GM12878 (cell line): ENCODE measurements at regions not wholly inside any gene's neighbourhood (a gene's known extent, or its start where the extent isn't known, plus 50 kb on each side); places are given as distances from the start of the nearest gene placed in this dataset.

ENCODE experiments used
- ATF2 ChIP-seq: IDR thresholded peaks from 2 replicates; pipeline ENCODE4 v1.6.1; 2012; ENCODE audit warnings: low read length, inconsistent platforms
- EZH2 ChIP-seq: IDR thresholded peaks from 2 replicates; pipeline ENCODE4 v1.6.1; 2012; ENCODE audit warnings: low read depth, mild to moderate bottlenecking, control low read depth, inconsistent platforms, low read length, borderline replicate concordance; ENCODE audit not compliant: control insufficient read depth
- MEF2B ChIP-seq: fragments of 450-650 bp; IDR thresholded peaks from 2 replicates; pipeline ENCODE4 v1.6.1; 2018; ENCODE audit warnings: mild to moderate bottlenecking, moderate library complexity; ENCODE audit not compliant: partially characterized antibody, poor library complexity, severe bottlenecking
- MTA2 ChIP-seq: fragments of 450-650 bp; IDR thresholded peaks from 2 replicates; pipeline ENCODE4 v1.6.1; 2016; ENCODE audit warnings: low read depth, mild to moderate bottlenecking, moderate library complexity
- MTA3 ChIP-seq: IDR thresholded peaks from 2 replicates; pipeline ENCODE4 v1.6.1; 2012; ENCODE audit warnings: low read length, inconsistent platforms, borderline replicate concordance
- MYC ChIP-seq: IDR thresholded peaks from 2 replicates; pipeline ENCODE4 v1.6.1; 2011; ENCODE audit warnings: mild to moderate bottlenecking, low read length, moderate library complexity, inconsistent platforms; ENCODE audit not compliant: insufficient read depth, insufficient replicate concordance, insufficient read length, severe bottlenecking
- NR2F1 ChIP-seq: fragments of 450-650 bp; conservative IDR thresholded peaks from 2 replicates; pipeline ENCODE4 v1.6.1; 2017; ENCODE audit warnings: mild to moderate bottlenecking
- RAD21 ChIP-seq: IDR thresholded peaks from 2 replicates; pipeline ENCODE4 v1.6.1; 2011; ENCODE audit warnings: mild to moderate bottlenecking, low read depth, low read length, moderate library complexity; ENCODE audit not compliant: insufficient read depth
- RELB ChIP-seq: fragments of 450-650 bp; IDR thresholded peaks from 2 replicates; pipeline ENCODE4 v1.6.1; 2017; ENCODE audit warnings: low read depth, mild to moderate bottlenecking, moderate library complexity
- SKIL ChIP-seq: fragments of 450-650 bp; IDR thresholded peaks from 2 replicates; pipeline ENCODE4 v1.6.1; 2017; ENCODE audit warnings: mild to moderate bottlenecking, low read depth, inconsistent platforms; ENCODE audit not compliant: poor library complexity, severe bottlenecking
- SP1 ChIP-seq: IDR thresholded peaks from one replicate; pipeline ENCODE4 v1.6.1; 2011; ENCODE audit warnings: low read depth, low read length
- TBL1XR1 ChIP-seq: IDR thresholded peaks from 2 replicates; pipeline ENCODE4 v1.6.1; 2012; ENCODE audit warnings: low read depth, low read length, improper control_type of control experiment
- TCF12 ChIP-seq: IDR thresholded peaks from 2 replicates; pipeline ENCODE4 v1.6.1; 2011; ENCODE audit warnings: low read depth, mild to moderate bottlenecking, low read length
- ZSCAN29 ChIP-seq: fragments of 450-650 bp; IDR thresholded peaks from 2 replicates; pipeline ENCODE4 v1.6.1; 2017; ENCODE audit warnings: mild to moderate bottlenecking, moderate library complexity

GRCh38 chr16:17027488-17028129 lies 443.2 kb downstream of the XYLT1 start (continued):
- TF ChIP-seq ATF2: peak; percentile 83
- peak; percentile 68; the same call in 1 of the 2 replicates for TF ChIP-seq MTA3
- TF ChIP-seq NR2F1: peak; percentile 87
- peak; percentile 62 for TF ChIP-seq SP1
- no peak for TF ChIP-seq MYC
- TF ChIP-seq MTA2: peak; percentile 33; the same call in 1 of the 2 replicates
- TF ChIP-seq EZH2: no peak
- TF ChIP-seq MEF2B: peak; percentile 75
- TF ChIP-seq RELB: peak; percentile 80
- TF ChIP-seq SKIL: peak; percentile 52
- no peak for TF ChIP-seq ZSCAN29
- 0 out of 2 replicates have a peak, but pooled peaks have one; percentile 39 for TF ChIP-seq TBL1XR1
- peak; percentile 38 for TF ChIP-seq TCF12
- TF ChIP-seq RAD21: peak; percentile 4; the same call in 1 of the 2 replicates
